GM06990 (cell line): ENCODE measurements at regions not wholly inside any gene's neighbourhood (a gene's known extent, or its start where the extent isn't known, plus 50 kb on each side); places are given as distances from the start of the nearest gene placed in this dataset.

Experiments used
- DNase-seq: peaks from one replicate; pipeline ENCODE4 v3.0.0-alpha.2; 2011; ENCODE audit not compliant: insufficient read length; ENCODE audit errors: extremely low read depth
- H3K27me3 ChIP-seq: replicated peaks from 2 replicates; pipeline ENCODE4 v1.6.0; 2011; ENCODE audit warnings: low read length; ENCODE audit not compliant: control insufficient read depth, insufficient read depth
- H3K36me3 ChIP-seq: 2 replicates; pipeline ENCODE4 v1.5.1; 2011; ENCODE audit warnings: low read length; ENCODE audit not compliant: control insufficient read depth, insufficient read depth
- H3K4me3 ChIP-seq: replicated peaks from 2 replicates; pipeline ENCODE4 v1.5.1; 2011; ENCODE audit warnings: low read depth, mild to moderate bottlenecking, control low read depth, low read length
- TF ChIP-seq, protein P1 (sequence below): IDR thresholded peaks from 2 replicates; pipeline ENCODE4 v1.5.1; 2011; ENCODE audit warnings: low read length, control low read depth, mild to moderate bottlenecking, inconsistent platforms; ENCODE audit not compliant: insufficient read depth, poor library complexity, severe bottlenecking

DNA sequence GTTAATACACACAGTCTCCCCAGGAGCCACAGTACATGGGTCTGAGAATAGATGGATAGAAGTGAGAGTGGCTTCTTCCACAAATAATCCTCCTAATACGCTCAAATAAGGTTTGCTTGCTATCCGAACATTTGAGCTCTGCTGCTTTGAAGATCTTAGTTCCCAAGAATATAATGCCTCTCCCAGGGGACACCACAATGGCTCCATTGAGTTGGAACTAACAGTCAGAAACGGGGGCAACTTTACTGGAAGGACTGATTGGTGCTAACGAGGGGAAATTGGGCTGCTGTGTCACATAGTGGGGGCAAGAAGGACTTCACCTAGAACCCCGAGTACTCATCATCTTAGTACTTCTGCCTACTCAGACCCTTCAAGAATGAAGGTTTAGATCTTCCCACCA, 66.2 kb downstream of the IGLL5 start:
- TF ChIP-seq, protein P1, sequence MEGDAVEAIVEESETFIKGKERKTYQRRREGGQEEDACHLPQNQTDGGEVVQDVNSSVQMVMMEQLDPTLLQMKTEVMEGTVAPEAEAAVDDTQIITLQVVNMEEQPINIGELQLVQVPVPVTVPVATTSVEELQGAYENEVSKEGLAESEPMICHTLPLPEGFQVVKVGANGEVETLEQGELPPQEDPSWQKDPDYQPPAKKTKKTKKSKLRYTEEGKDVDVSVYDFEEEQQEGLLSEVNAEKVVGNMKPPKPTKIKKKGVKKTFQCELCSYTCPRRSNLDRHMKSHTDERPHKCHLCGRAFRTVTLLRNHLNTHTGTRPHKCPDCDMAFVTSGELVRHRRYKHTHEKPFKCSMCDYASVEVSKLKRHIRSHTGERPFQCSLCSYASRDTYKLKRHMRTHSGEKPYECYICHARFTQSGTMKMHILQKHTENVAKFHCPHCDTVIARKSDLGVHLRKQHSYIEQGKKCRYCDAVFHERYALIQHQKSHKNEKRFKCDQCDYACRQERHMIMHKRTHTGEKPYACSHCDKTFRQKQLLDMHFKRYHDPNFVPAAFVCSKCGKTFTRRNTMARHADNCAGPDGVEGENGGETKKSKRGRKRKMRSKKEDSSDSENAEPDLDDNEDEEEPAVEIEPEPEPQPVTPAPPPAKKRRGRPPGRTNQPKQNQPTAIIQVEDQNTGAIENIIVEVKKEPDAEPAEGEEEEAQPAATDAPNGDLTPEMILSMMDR = no peak
- Histone ChIP-seq H3K36me3 (no peaks in the 10 kb centered on the region), H3K27me3 (no peaks in the 10 kb centered on the region), H3K4me3 (no peak overlapping the region)
- no peak for DNase-seq

DNA sequence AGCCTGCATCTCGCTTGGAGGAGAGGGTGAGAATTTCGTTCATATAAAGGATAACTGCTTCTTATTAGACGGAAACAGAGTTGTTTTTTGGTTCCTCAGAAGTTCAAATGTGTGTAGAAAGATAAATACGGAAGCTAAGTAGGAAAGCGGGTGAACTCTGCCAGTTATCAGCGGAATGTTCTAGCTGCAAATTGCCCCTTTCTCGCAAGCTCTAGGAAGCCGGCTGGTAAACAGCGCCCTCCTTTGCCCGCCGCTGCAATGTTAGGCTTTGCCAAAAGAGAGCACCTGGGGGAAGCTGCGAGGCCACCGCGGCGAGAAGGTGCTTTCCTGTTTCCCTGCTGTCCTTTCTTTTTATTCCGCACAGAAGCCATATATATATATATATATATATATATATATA, 67.0 kb downstream of the IGLL5 start:
- H3K27me3 ChIP-seq = no peaks in the 10 kb centered on the region
- DNase-seq = peak; percentile 59
- no peaks in the 10 kb centered on the region for H3K36me3 ChIP-seq
- H3K4me3 ChIP-seq = no peak overlapping the region
- TF ChIP-seq, protein P1 = peak; percentile 82

DNA sequence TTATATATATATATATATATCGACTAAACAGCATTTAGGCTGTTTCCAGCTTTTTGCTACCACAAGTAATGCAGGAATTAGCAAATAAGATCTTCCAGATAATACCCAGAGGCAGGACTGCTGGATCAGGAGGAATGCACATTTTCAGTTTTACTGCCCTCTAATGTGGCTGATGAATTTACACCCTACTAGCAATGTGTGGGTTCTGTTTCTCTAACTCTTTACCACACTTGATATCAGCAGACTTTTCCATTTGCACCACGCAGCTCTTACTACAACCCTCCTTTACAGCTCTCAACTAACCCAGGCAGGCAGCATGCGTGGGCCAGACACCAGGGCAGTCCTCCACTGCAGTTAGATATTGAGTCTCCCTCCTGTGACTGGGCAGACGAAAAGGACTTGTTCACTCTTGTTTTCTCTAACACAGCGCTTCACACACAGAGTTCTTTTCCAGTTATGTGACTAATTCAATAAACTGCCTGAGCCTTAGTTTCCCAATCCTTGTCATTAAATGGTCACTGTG, 67.7 kb downstream of the IGLL5 start:
- Histone ChIP-seq H3K27me3 (no peaks in the 10 kb centered on the region), H3K36me3 (no peaks in the 10 kb centered on the region), H3K4me3 (no peak overlapping the region)
- DNase-seq = no peak
- TF ChIP-seq, protein P1 = no peak

DNA sequence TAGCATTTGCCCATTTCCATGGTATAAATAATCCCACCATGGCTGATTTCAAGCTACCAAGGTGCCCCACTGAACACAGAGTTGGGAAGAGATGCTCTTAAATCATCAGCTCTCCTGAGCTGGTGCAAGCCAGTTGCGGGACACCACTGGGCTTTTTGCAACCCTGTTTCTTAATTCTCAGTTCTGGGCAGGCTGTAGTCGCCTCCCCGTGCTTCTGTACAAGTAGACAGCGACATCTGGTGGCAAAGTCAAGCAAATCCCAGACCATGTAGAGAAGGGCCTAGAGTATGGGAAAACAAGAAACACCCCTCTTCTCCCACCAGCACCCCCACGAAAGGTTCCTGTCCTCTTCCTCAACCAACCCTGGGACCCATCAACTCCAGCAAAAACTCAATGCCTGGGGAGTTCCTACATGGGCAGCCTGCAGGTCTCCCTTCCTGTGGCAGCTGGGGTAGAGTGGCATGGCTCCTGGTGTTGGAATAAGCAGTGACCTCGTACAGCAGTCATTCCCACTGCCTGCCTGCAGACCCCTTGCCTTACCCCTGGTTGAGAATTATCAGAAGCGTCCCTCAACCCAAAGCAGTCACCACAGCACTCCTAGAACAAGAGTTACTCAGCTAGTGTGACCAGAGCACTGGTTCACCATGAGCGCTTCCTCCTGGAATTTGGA, 68.4 kb downstream of the IGLL5 start:
- H3K36me3 ChIP-seq = no peaks in the 10 kb centered on the region
- TF ChIP-seq, protein P1 = peak; percentile 79
- H3K27me3 ChIP-seq = no peaks in the 10 kb centered on the region
- DNase-seq = no peak
- H3K4me3 ChIP-seq = no peak overlapping the region

DNA sequence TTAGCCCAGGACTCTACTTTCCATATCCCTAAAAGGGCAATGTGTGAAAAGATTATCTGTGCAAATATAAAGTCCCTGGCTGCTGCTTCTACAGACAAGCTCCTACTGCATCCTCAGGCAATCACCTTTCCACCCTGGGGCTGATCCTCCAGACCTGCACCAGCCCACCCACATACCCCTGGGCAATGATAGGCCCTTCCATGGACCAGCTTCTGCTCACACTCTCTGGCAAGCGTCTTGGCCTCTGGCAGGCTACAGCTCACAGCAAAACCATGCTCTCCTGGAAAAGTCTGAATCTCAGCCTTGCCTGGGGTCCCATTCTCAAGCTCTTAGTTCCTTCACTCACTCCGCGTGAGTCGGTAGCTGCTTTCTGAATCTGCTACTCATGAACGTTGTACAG, 69.5 kb downstream of the IGLL5 start:
- Histone ChIP-seq H3K36me3 (no peaks in the 10 kb centered on the region), H3K4me3 (no peak overlapping the region), H3K27me3 (no peaks in the 10 kb centered on the region)
- no peak for DNase-seq
- TF ChIP-seq, protein P1 = no peak

DNA sequence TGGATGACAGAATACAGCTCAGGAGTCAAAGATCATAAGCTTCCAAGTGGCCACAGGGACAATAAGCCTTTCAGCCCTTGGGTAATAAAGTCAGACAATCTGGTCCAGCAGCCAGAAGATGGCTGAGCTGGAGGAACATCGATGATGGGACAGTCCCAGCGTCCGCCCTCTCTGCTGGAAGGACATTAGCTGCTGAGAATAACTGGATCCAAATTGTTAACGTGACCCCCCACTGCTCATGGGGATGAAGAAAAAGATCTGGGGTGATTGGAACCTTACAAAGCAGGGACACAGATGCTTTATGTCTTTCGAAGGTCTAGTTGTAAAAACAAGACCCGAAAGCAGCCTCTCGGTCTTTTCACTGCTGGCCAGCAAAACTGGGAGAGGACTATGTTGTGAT, 71.0 kb downstream of the IGLL5 start:
- DNase-seq = no peak
- H3K36me3 ChIP-seq = no peaks in the 10 kb centered on the region
- TF ChIP-seq, protein P1 = no peak
- H3K4me3 ChIP-seq = no peak overlapping the region
- H3K27me3 ChIP-seq = no peaks in the 10 kb centered on the region
